ENCODE measurements at regions not wholly inside any gene's neighbourhood (a gene's known extent, or its start where the extent isn't known, plus 50 kb on each side); places are given as distances from the start of the nearest gene placed in this dataset.

GRCh38 chr14:94690896-94691659 lies 78.8 kb downstream of the GSC start:
- TF ChIP-seq CTCF (IDR thresholded peaks at IDR 0.05) (no peak), EP300 (IDR thresholded peaks at IDR 0.05) (no peak), POLR2A (IDR thresholded peaks at IDR 0.05) (no peak)
